Neural progenitor cell (in vitro differentiated cells): ENCODE measurements at regions not wholly inside any gene's neighbourhood (a gene's known extent, or its start where the extent isn't known, plus 50 kb on each side); places are given as distances from the start of the nearest gene placed in this dataset.

Experiments
- CTCF ChIP-seq: fragments of 200-600 bp; sonication (generic); IDR thresholded peaks from 2 replicates; pipeline ENCODE4 v1.5.1; 2017; ENCODE audit warnings: antibody characterized with exemption, mild to moderate bottlenecking
- EZH2 ChIP-seq: fragments of 200-600 bp; sonication (generic); IDR thresholded peaks from 2 replicates; pipeline ENCODE4 v1.6.1; 2017; ENCODE audit warnings: antibody characterized with exemption, mild to moderate bottlenecking, moderate library complexity
- EZH2phosphoT487 ChIP-seq: fragments of 200-600 bp; sonication (generic); IDR thresholded peaks from 2 replicates; pipeline ENCODE4 v1.6.1; 2017; ENCODE audit warnings: antibody characterized with exemption

- TF ChIP-seq CTCF (no peak), EZH2phosphoT487 (no peak), EZH2 (no peak)
Measured at GRCh38 chr1:188877668-188878067, 1600.0 kb downstream of the BRINP3 start.
